GM18511 (cell line): ENCODE measurements at regions not wholly inside any gene's neighbourhood (a gene's known extent, or its start where the extent isn't known, plus 50 kb on each side); places are given as distances from the start of the nearest gene placed in this dataset.

Source experiments
- ATAC-seq: cut with Tn5 transposase; IDR thresholded peaks from one replicate; pipeline ENCODE4 v1.9.1; 2021; ENCODE audit warnings: mild to moderate bottlenecking, moderate library complexity; ENCODE audit not compliant: unreplicated experiment

- ATAC-seq: no peak
These were observed 61.0 kb upstream of the HS3ST5 start for GRCh38 chr6:114403858-114404257.

- ATAC-seq: no peak
These were observed 55.7 kb upstream of the HS3ST5 start for GRCh38 chr6:114398481-114398880.
